Hepatocyte (in vitro differentiated cells): ENCODE measurements at regions not wholly inside any gene's neighbourhood (a gene's known extent, or its start where the extent isn't known, plus 50 kb on each side); places are given as distances from the start of the nearest gene placed in this dataset.

Source experiments
- DNase-seq: peaks from one replicate; pipeline ENCODE4 v3.0.0-alpha.2; 2016; ENCODE audit warnings: low spot score
- H2AFZ ChIP-seq: fragments of 200-600 bp; sonication (generic); 2 replicates; pipeline ENCODE4 v1.6.0; 2016; ENCODE audit warnings: antibody characterized with exemption, mild to moderate bottlenecking
- H3K27ac ChIP-seq: fragments of 200-600 bp; sonication (generic); 2 replicates; pipeline ENCODE4 v1.5.1; 2016; ENCODE audit warnings: mild to moderate bottlenecking
- H3K27me3 ChIP-seq: fragments of 200-600 bp; sonication (generic); 2 replicates; pipeline ENCODE4 v1.6.1; 2016
- H3K36me3 ChIP-seq: fragments of 200-600 bp; sonication (generic); replicated peaks from 2 replicates; pipeline ENCODE4 v1.5.1; 2016; ENCODE audit warnings: low read depth; ENCODE audit not compliant: insufficient read depth
- H3K4me1 ChIP-seq: fragments of 200-600 bp; sonication (generic); 2 replicates; pipeline ENCODE4 v1.5.1; 2016; ENCODE audit warnings: mild to moderate bottlenecking, moderate library complexity; ENCODE audit not compliant: insufficient read depth
- H3K4me2 ChIP-seq: fragments of 200-600 bp; sonication (generic); 2 replicates; pipeline ENCODE4 v1.6.0; 2016
- H3K4me3 ChIP-seq: fragments of 200-600 bp; sonication (generic); 2 replicates; pipeline ENCODE4 v1.5.1; 2016; ENCODE audit warnings: mild to moderate bottlenecking
- H3K79me2 ChIP-seq: fragments of 200-600 bp; sonication (generic); 2 replicates; pipeline ENCODE4 v1.6.0; 2017; ENCODE audit warnings: mild to moderate bottlenecking
- H3K9me2 ChIP-seq: fragments of 200-600 bp; sonication (generic); replicated peaks from 2 replicates; pipeline ENCODE4 v1.6.0; 2017; ENCODE audit warnings: mild to moderate bottlenecking; ENCODE audit not compliant: insufficient read depth
- H3K9me3 ChIP-seq: fragments of 200-600 bp; sonication (generic); 2 replicates; pipeline ENCODE4 v1.5.1; 2016; ENCODE audit warnings: low read depth, mild to moderate bottlenecking
- H4K20me1 ChIP-seq: fragments of 200-600 bp; sonication (generic); 2 replicates; pipeline ENCODE4 v1.6.0; 2016; ENCODE audit warnings: mild to moderate bottlenecking; ENCODE audit not compliant: insufficient read depth, poor library complexity, severe bottlenecking
- EZH2 ChIP-seq: fragments of 200-600 bp; sonication (generic); IDR thresholded peaks from 2 replicates; pipeline ENCODE4 v1.6.1; 2016; ENCODE audit warnings: antibody characterized with exemption, mild to moderate bottlenecking, borderline replicate concordance
- EZH2phosphoT487 ChIP-seq: fragments of 200-600 bp; sonication (generic); IDR thresholded peaks from one replicate; pipeline ENCODE4 v1.6.1; 2018; ENCODE audit warnings: antibody characterized with exemption, mild to moderate bottlenecking, low read depth, moderate library complexity; ENCODE audit not compliant: unreplicated experiment, severe bottlenecking
- WGBS: methylation state at CpG from one replicate; pipeline ENCODE4 v1.1.6; 2016; ENCODE audit warnings: low lambda C conversion rate; ENCODE audit errors: missing lambda C conversion rate; 5-methylcytosine and 5-hydroxymethylcytosine counted together
- TF ChIP-seq, protein P1 (sequence below): fragments of 200-600 bp; sonication (generic); IDR thresholded peaks from 2 replicates; pipeline ENCODE4 v1.5.1; 2016; ENCODE audit warnings: antibody characterized with exemption, mild to moderate bottlenecking; ENCODE audit not compliant: poor library complexity

DNA sequence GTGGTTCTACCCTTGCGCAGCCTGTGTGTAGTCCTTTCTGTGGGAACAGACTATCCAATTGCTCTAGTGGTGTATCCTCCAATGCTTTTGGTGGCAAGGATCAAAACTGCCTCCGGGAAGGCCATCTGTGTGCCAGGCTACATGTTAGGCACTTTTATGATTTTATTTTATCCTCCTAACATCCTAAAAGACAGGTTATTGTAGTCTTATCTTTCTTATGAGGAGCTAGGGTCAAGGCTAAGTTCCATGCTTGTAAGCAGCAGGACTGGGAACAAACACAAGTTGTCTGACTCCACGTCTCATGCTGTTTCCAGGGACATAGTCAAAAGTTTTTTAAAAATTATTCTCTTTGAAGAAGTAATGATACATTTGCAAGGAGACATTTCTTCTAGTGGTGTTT lies 278.7 kb upstream of the ADAMTSL1 start:
- H4K20me1 ChIP-seq = no peaks in the 10 kb centered on the region
- TF ChIP-seq EZH2phosphoT487 (no peak), EZH2 (no peak)
- TF ChIP-seq, protein P1, sequence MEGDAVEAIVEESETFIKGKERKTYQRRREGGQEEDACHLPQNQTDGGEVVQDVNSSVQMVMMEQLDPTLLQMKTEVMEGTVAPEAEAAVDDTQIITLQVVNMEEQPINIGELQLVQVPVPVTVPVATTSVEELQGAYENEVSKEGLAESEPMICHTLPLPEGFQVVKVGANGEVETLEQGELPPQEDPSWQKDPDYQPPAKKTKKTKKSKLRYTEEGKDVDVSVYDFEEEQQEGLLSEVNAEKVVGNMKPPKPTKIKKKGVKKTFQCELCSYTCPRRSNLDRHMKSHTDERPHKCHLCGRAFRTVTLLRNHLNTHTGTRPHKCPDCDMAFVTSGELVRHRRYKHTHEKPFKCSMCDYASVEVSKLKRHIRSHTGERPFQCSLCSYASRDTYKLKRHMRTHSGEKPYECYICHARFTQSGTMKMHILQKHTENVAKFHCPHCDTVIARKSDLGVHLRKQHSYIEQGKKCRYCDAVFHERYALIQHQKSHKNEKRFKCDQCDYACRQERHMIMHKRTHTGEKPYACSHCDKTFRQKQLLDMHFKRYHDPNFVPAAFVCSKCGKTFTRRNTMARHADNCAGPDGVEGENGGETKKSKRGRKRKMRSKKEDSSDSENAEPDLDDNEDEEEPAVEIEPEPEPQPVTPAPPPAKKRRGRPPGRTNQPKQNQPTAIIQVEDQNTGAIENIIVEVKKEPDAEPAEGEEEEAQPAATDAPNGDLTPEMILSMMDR = no peak
- 79% methylated on average over 3 of the region's 3 CpGs for WGBS
- no peak overlapping the region for H3K27ac ChIP-seq
- no peak overlapping the region for H2AFZ ChIP-seq
- H3K9me2 ChIP-seq = no peaks in the 10 kb centered on the region
- H3K79me2 ChIP-seq = no peaks in the 10 kb centered on the region
- no peaks in the 10 kb centered on the region for H3K9me3 ChIP-seq
- no peaks in the 10 kb centered on the region for H3K4me1 ChIP-seq
- no peaks in the 10 kb centered on the region for H3K36me3 ChIP-seq
- DNase-seq = no peak
- no peak overlapping the region for H3K4me3 ChIP-seq
- no peak overlapping the region for H3K4me2 ChIP-seq
- no peaks in the 10 kb centered on the region for H3K27me3 ChIP-seq

DNA sequence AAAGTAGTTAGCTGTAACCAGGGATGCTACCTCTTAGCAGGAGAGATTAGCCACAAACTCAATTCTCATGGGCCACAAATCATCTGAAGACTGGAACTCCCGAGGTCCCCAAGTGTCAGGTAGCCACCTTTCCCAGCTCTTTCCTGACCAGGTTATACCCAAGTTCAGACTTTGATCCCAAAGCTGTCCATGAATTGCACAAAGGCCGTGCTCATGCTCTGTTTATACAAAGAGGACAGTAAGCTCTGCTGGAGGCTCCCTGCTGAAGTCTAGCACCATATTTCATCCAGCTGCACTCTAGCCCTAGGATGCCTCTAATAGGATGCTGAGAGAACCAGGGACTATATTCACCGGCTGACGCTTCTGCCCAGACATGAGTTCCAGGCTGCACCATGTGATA lies 271.0 kb upstream of the ADAMTSL1 start:
- no peaks in the 10 kb centered on the region for H3K27me3 ChIP-seq
- TF ChIP-seq, protein P1 = no peak
- TF ChIP-seq EZH2phosphoT487 (no peak), EZH2 (no peak)
- H3K36me3 ChIP-seq = no peaks in the 10 kb centered on the region
- H3K9me2 ChIP-seq = no peaks in the 10 kb centered on the region
- H3K4me2 ChIP-seq = no peak overlapping the region
- no peak overlapping the region for H3K27ac ChIP-seq
- H3K79me2 ChIP-seq = no peaks in the 10 kb centered on the region
- H3K4me3 ChIP-seq = no peak overlapping the region
- H4K20me1 ChIP-seq = no peaks in the 10 kb centered on the region
- H3K4me1 ChIP-seq = no peaks in the 10 kb centered on the region
- no peaks in the 10 kb centered on the region for H3K9me3 ChIP-seq
- 85% methylated on average over 4 of the region's 4 CpGs for WGBS
- DNase-seq = no peak
- H2AFZ ChIP-seq = no peak overlapping the region

DNA sequence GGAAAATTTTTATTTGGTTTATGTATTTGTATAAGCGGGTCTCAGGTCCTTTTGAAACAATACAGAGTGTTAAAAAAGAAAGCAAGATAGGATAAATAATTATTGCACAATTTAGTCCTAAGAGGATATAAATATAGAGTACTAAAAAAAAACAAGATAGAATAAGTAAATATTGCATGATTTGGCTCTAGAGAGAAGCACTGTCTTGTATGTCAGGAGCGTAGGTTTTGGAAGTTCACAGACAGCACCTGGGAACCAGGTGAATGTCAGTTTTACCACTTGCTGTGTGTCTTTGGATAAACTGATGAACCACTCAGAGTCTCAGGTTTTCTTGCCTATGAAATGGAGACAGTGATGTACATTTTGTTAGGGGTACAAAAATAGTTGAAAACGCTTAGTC lies 266.2 kb upstream of the ADAMTSL1 start:
- Histone ChIP-seq H2AFZ (no peak overlapping the region), H4K20me1 (no peaks in the 10 kb centered on the region), H3K36me3 (no peaks in the 10 kb centered on the region), H3K9me2 (no peaks in the 10 kb centered on the region), H3K4me3 (no peak overlapping the region), H3K9me3 (no peaks in the 10 kb centered on the region), H3K27me3 (no peaks in the 10 kb centered on the region), H3K79me2 (no peaks in the 10 kb centered on the region), H3K27ac (no peak overlapping the region), H3K4me1 (no peaks in the 10 kb centered on the region), H3K4me2 (no peak overlapping the region)
- DNase-seq = no peak
- no peak for TF ChIP-seq EZH2phosphoT487
- TF ChIP-seq EZH2 = no peak
- 89% methylated on average over 3 of the region's 3 CpGs for WGBS

DNA sequence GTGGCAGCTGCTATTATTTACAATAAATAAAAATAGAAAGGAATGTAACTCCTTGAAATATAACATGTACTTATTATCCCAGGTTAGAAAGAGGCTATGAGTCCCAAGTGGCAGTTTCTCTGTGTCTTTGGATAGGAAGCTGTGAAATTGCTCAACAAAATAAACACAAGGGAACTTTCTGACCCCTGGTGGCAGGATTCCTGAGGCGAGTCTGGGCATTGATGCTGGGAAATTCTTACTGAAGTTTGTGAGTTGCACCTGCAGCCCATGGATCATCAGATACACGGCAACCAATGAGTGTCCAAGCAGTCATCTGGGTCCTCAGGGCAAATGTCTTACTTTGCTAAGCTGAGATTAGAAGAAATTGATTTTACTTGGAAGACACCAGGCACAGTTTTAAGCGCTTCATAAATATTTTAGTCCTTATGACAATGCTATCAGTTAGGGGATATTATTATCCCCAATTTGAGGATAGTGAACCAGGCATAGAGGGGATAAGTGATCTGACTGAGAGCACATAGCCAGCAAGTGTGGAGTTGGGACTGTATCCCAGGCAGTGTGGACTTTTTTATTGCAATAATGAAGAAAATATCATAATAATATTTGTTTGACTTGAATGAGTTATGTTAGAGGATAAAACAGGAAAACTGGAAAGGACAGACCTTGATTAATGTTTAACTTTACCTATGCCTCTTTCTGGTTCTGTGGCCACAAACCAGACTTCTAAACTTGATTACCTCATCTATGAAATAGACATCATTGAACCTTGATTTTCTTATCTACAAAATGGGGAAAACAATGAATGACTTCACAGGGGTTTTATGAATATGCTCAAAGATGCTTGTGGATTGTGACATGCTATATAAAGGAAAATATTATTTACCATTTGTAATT lies 265.5 kb upstream of the ADAMTSL1 start:
- DNase-seq = peak; percentile 79
- peak overlapping the region; percentile 6 for H3K27ac ChIP-seq

More for the DNA sequence above, 265.5 kb upstream of the ADAMTSL1 start:
- Histone ChIP-seq H3K36me3 (no peaks in the 10 kb centered on the region), H3K4me3 (no peak overlapping the region), H2AFZ (no peak overlapping the region), H3K27me3 (no peaks in the 10 kb centered on the region), H4K20me1 (no peaks in the 10 kb centered on the region), H3K9me3 (no peaks in the 10 kb centered on the region), H3K4me2 (peak overlapping the region; percentile 7), H3K4me1 (no peaks in the 10 kb centered on the region), H3K79me2 (no peaks in the 10 kb centered on the region), H3K9me2 (no peaks in the 10 kb centered on the region)
- TF ChIP-seq EZH2 (no peak), EZH2phosphoT487 (no peak)
- TF ChIP-seq, protein P1 = peak; percentile 75
- WGBS = 33% methylated on average over 3 of the region's 3 CpGs
